ENCODE measurements at regions not wholly inside any gene's neighbourhood (a gene's known extent, or its start where the extent isn't known, plus 50 kb on each side); places are given as distances from the start of the nearest gene placed in this dataset.

GRCh38 chr15:25557926-25558325, 119.1 kb upstream of the UBE3A start:
- no peak for DNase-seq

- DNase-seq, result no peak
Observed at GRCh38 chr15:25556136-25556535, 117.3 kb upstream of the UBE3A start.

GRCh38 chr15:25554640-25555039, 115.8 kb upstream of the UBE3A start:
- DNase-seq, result no peak

GRCh38 chr15:25548600-25548999, 109.8 kb upstream of the UBE3A start:
- DNase-seq, result no peak

GRCh38 chr15:25545889-25546288, 107.1 kb upstream of the UBE3A start:
- DNase-seq, result no peak

- DNase-seq, result no peak
Observed at GRCh38 chr15:25545017-25545416, 106.2 kb upstream of the UBE3A start.

GRCh38 chr15:25544076-25544475, 105.3 kb upstream of the UBE3A start:
- no peak for DNase-seq

GRCh38 chr15:25543196-25543595, 104.4 kb upstream of the UBE3A start:
- DNase-seq, result peak; percentile 38

- no peak for DNase-seq
Observed at GRCh38 chr15:25541228-25541627, 102.4 kb upstream of the UBE3A start.

GRCh38 chr15:25536801-25537611, 98.2 kb upstream of the UBE3A start:
- DNase-seq, result no peak

- DNase-seq, result no peak
Observed at GRCh38 chr15:25535866-25536265, 97.0 kb upstream of the UBE3A start.

- DNase-seq, result no peak
Observed at GRCh38 chr15:25534293-25534692, 95.5 kb upstream of the UBE3A start.

- DNase-seq, result no peak
Observed at GRCh38 chr15:25532269-25533140, 93.7 kb upstream of the UBE3A start.

- no peak for DNase-seq
Observed at GRCh38 chr15:25529774-25530173, 91.0 kb upstream of the UBE3A start.

- DNase-seq, result no peak
Observed at GRCh38 chr15:25527118-25527517, 88.3 kb upstream of the UBE3A start.

GRCh38 chr15:25525741-25526140, 86.9 kb upstream of the UBE3A start:
- no peak for DNase-seq

- DNase-seq, result no peak
Observed at GRCh38 chr15:25515633-25516032, 76.8 kb upstream of the UBE3A start.

- no peak for DNase-seq
Observed at GRCh38 chr15:25514522-25514921, 75.7 kb upstream of the UBE3A start.

- no peak for DNase-seq
Observed at GRCh38 chr15:25512957-25513356, 74.1 kb upstream of the UBE3A start.

GRCh38 chr15:25510146-25510545, 71.3 kb upstream of the UBE3A start:
- DNase-seq, result no peak

GRCh38 chr15:25509703-25510102, 70.9 kb upstream of the UBE3A start:
- DNase-seq, result no peak

- DNase-seq, result peak; percentile 28
Observed at GRCh38 chr15:25508369-25509002, 69.7 kb upstream of the UBE3A start.

- no peak for DNase-seq
Observed at GRCh38 chr15:25504307-25504706, 65.5 kb upstream of the UBE3A start.
